ENCODE measurements at regions not wholly inside any gene's neighbourhood (a gene's known extent, or its start where the extent isn't known, plus 50 kb on each side); places are given as distances from the start of the nearest gene placed in this dataset.

GRCh38 chr12:87349681-87350080 is 679.5 kb downstream of the C12orf50 start:
- Histone ChIP-seq H2AFZ (no peak overlapping the region), H3F3A (ENCODE audit: insufficient read depth) (no peaks in the 10 kb centered on the region), H3K4me3 (no peak overlapping the region), H3K4me2 (ENCODE audit: unreplicated experiment) (no peak overlapping the region), H3K27ac (no peak overlapping the region), H3K4me1 (ENCODE audit: insufficient read depth) (no peaks in the 10 kb centered on the region), H3K9ac (no peak overlapping the region), H3K27me3 (replicated peaks; ENCODE audit: insufficient read depth) (no peaks in the 10 kb centered on the region), H3K79me2 (ENCODE audit: insufficient read depth) (no peaks in the 10 kb centered on the region), H3K36me3 (ENCODE audit: low read depth) (no peaks in the 10 kb centered on the region), H3K9me3 (ENCODE audit: low read depth) (no peaks in the 10 kb centered on the region), H3K9me2 (ENCODE audit: insufficient read depth) (no peaks in the 10 kb centered on the region), H4K20me1 (ENCODE audit: insufficient read depth) (no peaks in the 10 kb centered on the region)
- no peak for DNase-seq
- TF ChIP-seq EZH2 (IDR thresholded peaks at IDR 0.05; ENCODE audit: insufficient read depth, poor library complexity, severe bottlenecking) (no peak), EZH2phosphoT487 (IDR thresholded peaks at IDR 0.05; ENCODE audit: insufficient read depth, low read depth) (no peak)
- in situ Hi-C loops (cut with MboI), result no loop called here
- WGBS, 2 experiments (ENCODE audit: low coverage in 1 of 2, low lambda C conversion rate in 2 of 2, missing lambda C conversion rate in 2 of 2), result 19 to 33% methylated on average over 3 of the region's 3 CpGs

GRCh38 chr12:87348071-87348470 is 681.1 kb downstream of the C12orf50 start:
- H3K9ac ChIP-seq, result no peak overlapping the region
- WGBS, 2 experiments (ENCODE audit: low coverage in 1 of 2, low lambda C conversion rate in 2 of 2, missing lambda C conversion rate in 2 of 2), result 33 to 52% methylated on average over 3 of the region's 3 CpGs
- no peaks in the 10 kb centered on the region for H4K20me1 ChIP-seq (ENCODE audit: insufficient read depth)
- TF ChIP-seq EZH2 (IDR thresholded peaks at IDR 0.05; ENCODE audit: insufficient read depth, poor library complexity, severe bottlenecking) (no peak), EZH2phosphoT487 (IDR thresholded peaks at IDR 0.05; ENCODE audit: insufficient read depth, low read depth) (no peak)
- H3K4me1 ChIP-seq (ENCODE audit: insufficient read depth), result no peaks in the 10 kb centered on the region
- no peak overlapping the region for H3K4me2 ChIP-seq (ENCODE audit: unreplicated experiment)
- no peaks in the 10 kb centered on the region for H3K79me2 ChIP-seq (ENCODE audit: insufficient read depth)
- no peaks in the 10 kb centered on the region for H3K36me3 ChIP-seq (ENCODE audit: low read depth)
- H3K9me3 ChIP-seq (ENCODE audit: low read depth), result no peaks in the 10 kb centered on the region
- H3K27me3 ChIP-seq (replicated peaks; ENCODE audit: insufficient read depth), result no peaks in the 10 kb centered on the region
- no peaks in the 10 kb centered on the region for H3F3A ChIP-seq (ENCODE audit: insufficient read depth)
- H3K4me3 ChIP-seq, result no peak overlapping the region
- H3K27ac ChIP-seq, result no peak overlapping the region
- no peaks in the 10 kb centered on the region for H3K9me2 ChIP-seq (ENCODE audit: insufficient read depth)
- no peak overlapping the region for H2AFZ ChIP-seq
- in situ Hi-C loops (cut with MboI), result no loop called here
- no peak for DNase-seq

- peak; percentile 5 for DNase-seq
- Histone ChIP-seq H3K9me3 (ENCODE audit: low read depth) (no peaks in the 10 kb centered on the region), H2AFZ (no peak overlapping the region), H3K4me3 (no peak overlapping the region), H3K79me2 (ENCODE audit: insufficient read depth) (no peaks in the 10 kb centered on the region), H3K4me2 (ENCODE audit: unreplicated experiment) (no peak overlapping the region), H3F3A (ENCODE audit: insufficient read depth) (no peaks in the 10 kb centered on the region), H3K4me1 (ENCODE audit: insufficient read depth) (no peaks in the 10 kb centered on the region), H3K9me2 (ENCODE audit: insufficient read depth) (no peaks in the 10 kb centered on the region), H3K9ac (no peak overlapping the region), H3K27me3 (replicated peaks; ENCODE audit: insufficient read depth) (no peaks in the 10 kb centered on the region), H3K27ac (no peak overlapping the region), H4K20me1 (ENCODE audit: insufficient read depth) (no peaks in the 10 kb centered on the region), H3K36me3 (ENCODE audit: low read depth) (no peaks in the 10 kb centered on the region)
- TF ChIP-seq EZH2phosphoT487 (IDR thresholded peaks at IDR 0.05; ENCODE audit: insufficient read depth, low read depth) (no peak), EZH2 (IDR thresholded peaks at IDR 0.05; ENCODE audit: insufficient read depth, poor library complexity, severe bottlenecking) (no peak)
- in situ Hi-C loops (cut with MboI), result no loop called here
- WGBS, 2 experiments (ENCODE audit: low coverage in 1 of 2, low lambda C conversion rate in 2 of 2, missing lambda C conversion rate in 2 of 2), result 43 to 50% methylated on average over 4 of the region's 4 CpGs
Observed at GRCh38 chr12:87344699-87345098, 684.5 kb downstream of the C12orf50 start.

GRCh38 chr12:87338681-87339080 is 690.5 kb downstream of the C12orf50 start:
- in situ Hi-C loops (cut with MboI), result no loop called here
- WGBS, 2 experiments (ENCODE audit: low coverage in 1 of 2, low lambda C conversion rate in 2 of 2, missing lambda C conversion rate in 2 of 2), result 37% methylated on average over 2 of the region's 2 CpGs
- H3F3A ChIP-seq (ENCODE audit: insufficient read depth), result no peaks in the 10 kb centered on the region

More at GRCh38 chr12:87338681-87339080, 690.5 kb downstream of the C12orf50 start:
- no peaks in the 10 kb centered on the region for H4K20me1 ChIP-seq (ENCODE audit: insufficient read depth)
- H3K9me3 ChIP-seq (ENCODE audit: low read depth), result no peaks in the 10 kb centered on the region
- no peak overlapping the region for H3K4me2 ChIP-seq (ENCODE audit: unreplicated experiment)
- H3K79me2 ChIP-seq (ENCODE audit: insufficient read depth), result no peaks in the 10 kb centered on the region
- H3K9ac ChIP-seq, result no peak overlapping the region
- no peak overlapping the region for H3K27ac ChIP-seq
- no peak overlapping the region for H3K4me3 ChIP-seq
- peaks cover 6% of the 10 kb centered on the region; the same call in 1 of the 2 replicates for H3K4me1 ChIP-seq (ENCODE audit: insufficient read depth)
- H3K9me2 ChIP-seq (ENCODE audit: insufficient read depth), result no peaks in the 10 kb centered on the region; the same call in 1 of the 2 replicates
- no peak overlapping the region for H2AFZ ChIP-seq
- H3K27me3 ChIP-seq (replicated peaks; ENCODE audit: insufficient read depth), result no peaks in the 10 kb centered on the region
- no peak for DNase-seq
- TF ChIP-seq EZH2 (IDR thresholded peaks at IDR 0.05; ENCODE audit: insufficient read depth, poor library complexity, severe bottlenecking) (no peak), EZH2phosphoT487 (IDR thresholded peaks at IDR 0.05; ENCODE audit: insufficient read depth, low read depth) (no peak)
- no peaks in the 10 kb centered on the region for H3K36me3 ChIP-seq (ENCODE audit: low read depth)
